ENCODE measurements at regions not wholly inside any gene's neighbourhood (a gene's known extent, or its start where the extent isn't known, plus 50 kb on each side); places are given as distances from the start of the nearest gene placed in this dataset.
"Not testable (repeated sequence)": the region's sequence is repeated elsewhere in the genome, so short reads cannot be mapped to it uniquely, and the experiment has no call there.

DNA sequence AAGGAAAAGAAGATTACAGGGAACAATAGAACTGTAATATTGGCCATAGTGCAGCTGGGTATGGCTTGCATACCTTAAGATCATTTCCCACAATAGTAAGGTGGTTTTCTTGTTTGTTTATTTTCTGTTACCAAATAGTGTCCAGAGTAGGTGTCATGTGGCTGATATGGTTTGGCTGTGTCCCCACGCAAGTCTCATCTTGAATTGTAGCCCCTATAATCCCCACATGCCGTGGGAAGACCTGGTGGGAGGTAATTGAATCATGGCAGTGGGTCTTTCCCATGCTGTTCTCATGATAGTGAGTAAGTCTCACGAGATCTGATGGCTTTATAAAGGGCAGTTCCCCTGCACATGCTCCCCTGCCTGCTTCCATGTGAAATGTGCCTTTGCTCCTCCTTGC, 190.1 kb downstream of the ICOS start:
- Histone ChIP-seq H3K36me3 (ENCODE audit: insufficient read depth) (no peaks in the 10 kb centered on the region), H3K27ac (ENCODE audit: low read depth) (no peak overlapping the region), H3K4me1 (ENCODE audit: insufficient read depth) (no peaks in the 10 kb centered on the region), H3K4me3 (ENCODE audit: low read depth, low read length) (no peak overlapping the region)
- 88% methylated on average over 3 of the region's 3 CpGs for WGBS
- no peak for DNase-seq (ENCODE audit: extremely low spot score)

DNA sequence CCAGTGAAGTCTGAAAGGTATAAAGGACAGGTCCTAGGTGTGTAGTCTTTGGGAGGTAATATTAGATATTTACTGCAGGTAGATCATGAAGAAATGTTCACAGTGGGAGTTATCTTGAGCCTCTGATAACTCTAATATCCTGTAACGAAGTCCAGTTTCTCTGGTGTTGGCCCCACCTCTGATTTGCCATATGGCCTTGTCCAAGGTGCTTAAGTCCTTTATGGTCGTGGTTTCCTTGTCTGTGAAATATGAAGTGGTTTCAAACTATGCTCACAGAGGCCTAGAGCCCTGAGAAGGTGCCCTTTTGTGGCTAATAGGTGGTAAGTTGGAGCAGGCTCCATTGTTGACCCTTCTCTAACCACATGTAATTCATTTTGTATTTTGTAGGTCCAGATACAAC, 190.7 kb downstream of the ICOS start:
- no peak for DNase-seq (ENCODE audit: extremely low spot score)
- 54% methylated on average over 2 of the region's 2 CpGs for WGBS
- H3K4me3 ChIP-seq (ENCODE audit: low read depth, low read length): no peak overlapping the region
- no peaks in the 10 kb centered on the region for H3K36me3 ChIP-seq (ENCODE audit: insufficient read depth)
- H3K4me1 ChIP-seq (ENCODE audit: insufficient read depth): no peaks in the 10 kb centered on the region
- H3K27ac ChIP-seq (ENCODE audit: low read depth): no peak overlapping the region

DNA sequence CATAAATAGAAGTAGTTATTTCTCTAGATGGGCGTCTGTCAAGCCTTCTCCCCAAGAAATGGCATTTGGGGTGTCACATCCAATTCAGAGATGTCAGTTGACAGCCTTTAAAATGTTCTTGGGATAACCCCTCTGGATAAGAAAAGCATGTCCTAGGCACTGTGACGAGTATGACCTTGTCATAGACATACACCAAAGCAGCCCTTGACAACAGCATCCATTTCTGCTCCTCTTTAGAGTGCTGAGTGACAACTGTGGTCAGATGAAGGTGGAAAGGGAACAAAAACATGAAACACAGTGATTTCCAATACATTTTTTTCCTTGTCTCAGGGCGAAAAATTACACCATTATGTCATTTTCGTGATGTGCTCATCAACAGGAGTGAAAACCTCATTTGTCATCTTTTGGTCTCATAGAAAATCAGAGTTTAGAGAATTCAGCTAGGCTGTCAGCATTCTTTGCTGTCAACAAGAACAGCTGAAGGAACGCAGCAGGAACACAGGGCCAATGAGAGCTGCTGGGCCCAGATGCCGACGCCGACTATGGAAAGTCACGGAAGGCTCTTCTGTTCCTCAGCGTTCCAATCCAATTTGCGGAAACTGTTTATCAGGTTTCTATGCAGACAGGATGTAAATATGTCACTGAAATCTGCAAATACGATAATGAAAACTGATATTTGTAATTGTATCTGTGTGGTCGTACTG, 193.2 kb downstream of the ICOS start:
- no peak for DNase-seq (ENCODE audit: extremely low spot score)
- Histone ChIP-seq H3K36me3 (ENCODE audit: insufficient read depth) (no peaks in the 10 kb centered on the region), H3K27ac (ENCODE audit: low read depth) (no peak overlapping the region), H3K4me3 (ENCODE audit: low read depth, low read length) (no peak overlapping the region), H3K4me1 (ENCODE audit: insufficient read depth) (no peaks in the 10 kb centered on the region)
- WGBS: 76% methylated on average over 13 of the region's 13 CpGs

DNA sequence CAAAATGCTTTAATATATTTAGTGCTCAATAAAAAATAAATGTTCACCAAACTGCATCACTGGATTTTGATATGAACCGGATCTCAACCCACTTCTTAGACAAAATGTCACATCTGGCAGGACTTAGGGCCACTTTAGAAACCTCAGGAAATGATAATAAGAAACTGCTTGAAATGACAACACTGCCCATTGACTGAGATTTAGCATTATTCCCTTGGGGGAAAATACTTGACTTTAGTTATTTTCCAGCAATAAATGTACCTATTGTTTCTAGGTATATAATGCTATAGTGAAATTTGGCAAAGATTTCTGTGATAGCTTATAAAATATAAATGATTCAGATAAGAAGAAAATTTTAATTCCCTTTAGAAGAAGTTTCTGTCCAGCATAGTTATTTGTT, 195.1 kb downstream of the ICOS start:
- Histone ChIP-seq H3K27ac (ENCODE audit: low read depth) (no peak overlapping the region), H3K4me3 (ENCODE audit: low read depth, low read length) (no peak overlapping the region), H3K4me1 (ENCODE audit: insufficient read depth) (no peaks in the 10 kb centered on the region), H3K36me3 (ENCODE audit: insufficient read depth) (no peaks in the 10 kb centered on the region)
- no peak for DNase-seq (ENCODE audit: extremely low spot score)
- WGBS: 71% methylated on average over 1 of the region's 1 CpG

DNA sequence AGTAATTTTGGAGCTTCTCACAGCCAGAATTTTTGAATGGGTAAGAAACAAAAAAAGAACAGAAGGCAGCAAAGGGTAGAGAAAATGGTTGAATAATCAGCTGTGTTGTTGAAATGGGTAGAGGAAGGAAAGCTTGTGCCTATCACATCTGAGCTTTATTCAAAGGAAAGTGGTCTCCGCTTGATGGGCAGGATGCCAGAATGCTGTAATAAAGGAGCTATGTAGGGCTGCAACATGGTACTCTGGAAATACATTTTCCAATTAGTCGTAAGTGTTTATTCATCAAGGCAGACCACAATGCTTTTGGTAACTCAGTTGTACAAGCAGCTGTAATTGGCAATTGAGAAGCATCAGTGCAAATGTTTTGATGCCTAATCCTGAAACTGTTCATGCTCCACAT, 196.9 kb downstream of the ICOS start:
- H3K27ac ChIP-seq (ENCODE audit: low read depth): no peak overlapping the region
- WGBS: 86% methylated on average over 2 of the region's 2 CpGs
- no peaks in the 10 kb centered on the region for H3K4me1 ChIP-seq (ENCODE audit: insufficient read depth)
- H3K36me3 ChIP-seq (ENCODE audit: insufficient read depth): no peaks in the 10 kb centered on the region
- DNase-seq (ENCODE audit: extremely low spot score): no peak
- H3K4me3 ChIP-seq (ENCODE audit: low read depth, low read length): no peak overlapping the region

DNA sequence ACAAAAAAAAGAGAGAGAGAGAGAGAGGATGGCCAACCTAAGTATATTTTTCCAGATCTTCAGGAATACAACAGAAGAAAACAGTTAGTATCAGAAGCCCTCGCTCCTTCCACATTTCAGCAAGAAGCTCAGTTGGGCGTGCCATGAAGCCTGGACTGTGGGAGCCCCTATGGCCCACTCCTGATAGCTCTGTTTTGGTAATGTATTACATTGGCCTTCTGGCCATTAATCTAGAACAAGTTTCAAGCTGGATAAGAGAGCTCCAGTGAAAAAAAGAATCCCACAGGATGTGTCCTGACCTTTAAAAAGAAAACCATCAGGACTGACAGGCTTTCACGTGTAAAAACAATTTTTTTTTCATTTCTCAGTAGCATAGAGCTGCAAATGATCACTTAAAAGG, 197.9 kb downstream of the ICOS start:
- no peak for DNase-seq (ENCODE audit: extremely low spot score)
- Histone ChIP-seq H3K36me3 (ENCODE audit: insufficient read depth) (no peaks in the 10 kb centered on the region), H3K27ac (ENCODE audit: low read depth) (no peak overlapping the region), H3K4me1 (ENCODE audit: insufficient read depth) (no peaks in the 10 kb centered on the region), H3K4me3 (ENCODE audit: low read depth, low read length) (no peak overlapping the region)
- 81% methylated on average over 3 of the region's 3 CpGs for WGBS

DNA sequence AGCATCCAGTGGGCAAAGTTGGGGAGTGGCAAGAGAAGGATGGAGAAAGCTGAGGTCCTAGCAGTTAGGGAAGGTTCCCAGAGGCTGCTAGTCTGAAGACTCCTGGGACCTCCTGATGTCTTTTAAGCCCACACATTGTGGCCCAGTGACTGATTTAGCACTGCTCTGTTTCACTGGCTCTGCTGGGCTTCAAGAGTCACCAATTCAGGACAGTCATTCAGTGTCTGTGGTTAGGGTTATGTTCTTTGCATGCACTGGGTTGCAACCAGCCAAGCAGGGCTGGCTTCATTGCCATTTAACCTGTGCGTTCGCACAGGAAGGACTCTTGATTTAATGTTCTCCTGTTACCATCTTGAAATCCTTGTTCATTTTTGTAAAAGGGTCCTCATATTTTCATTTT, 199.2 kb downstream of the ICOS start:
- no peak overlapping the region for H3K4me3 ChIP-seq (ENCODE audit: low read depth, low read length)
- 95% methylated on average over 2 of the region's 2 CpGs for WGBS
- no peaks in the 10 kb centered on the region for H3K4me1 ChIP-seq (ENCODE audit: insufficient read depth)
- H3K27ac ChIP-seq (ENCODE audit: low read depth): no peak overlapping the region
- DNase-seq (ENCODE audit: extremely low spot score): no peak
- H3K36me3 ChIP-seq (ENCODE audit: insufficient read depth): no peaks in the 10 kb centered on the region

DNA sequence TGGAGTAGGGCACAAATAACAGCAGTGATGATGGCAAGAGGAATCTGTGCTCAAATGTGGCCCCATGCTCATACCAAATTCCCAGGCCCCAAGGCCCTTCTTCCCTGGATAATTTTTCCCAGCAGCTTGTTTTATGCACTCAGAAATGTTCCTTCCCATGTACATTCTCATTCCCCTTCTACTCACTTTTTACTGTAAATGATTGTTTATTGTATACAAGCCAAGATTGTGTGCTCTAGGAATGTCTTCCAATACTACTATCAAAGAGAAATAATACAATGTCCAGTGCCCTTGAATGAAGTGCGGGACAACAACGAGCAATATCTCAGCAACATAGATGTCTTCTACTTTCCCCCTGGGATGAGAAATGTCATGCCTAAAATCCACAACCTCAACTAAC, 201.6 kb downstream of the ICOS start:
- Histone ChIP-seq H3K4me1 (ENCODE audit: insufficient read depth) (no peaks in the 10 kb centered on the region), H3K4me3 (ENCODE audit: low read depth, low read length) (no peak overlapping the region), H3K36me3 (ENCODE audit: insufficient read depth) (no peaks in the 10 kb centered on the region), H3K27ac (ENCODE audit: low read depth) (no peak overlapping the region)
- 86% methylated on average over 2 of the region's 2 CpGs for WGBS
- DNase-seq (ENCODE audit: extremely low spot score): no peak

DNA sequence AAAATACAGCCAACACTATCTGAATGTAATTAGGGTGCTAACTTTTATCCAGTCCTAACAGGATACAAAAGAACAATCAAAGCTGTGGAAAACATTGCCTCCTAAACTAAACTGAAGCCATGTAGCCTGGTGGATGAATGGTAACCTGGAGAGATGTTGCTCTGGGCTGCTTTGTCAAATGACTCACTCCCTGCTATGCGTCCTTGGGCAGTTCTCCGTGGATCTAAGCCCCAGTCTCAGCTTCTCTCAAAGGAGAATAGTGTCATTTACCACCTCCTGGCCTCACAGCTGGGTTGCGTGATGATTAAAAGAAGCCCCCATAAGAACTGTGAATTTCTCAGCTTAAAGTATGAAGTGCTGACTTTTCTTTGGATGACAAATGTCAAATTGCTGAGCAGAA, 203.7 kb downstream of the ICOS start:
- Histone ChIP-seq H3K4me1 (ENCODE audit: insufficient read depth) (no peaks in the 10 kb centered on the region), H3K27ac (ENCODE audit: low read depth) (no peak overlapping the region), H3K4me3 (ENCODE audit: low read depth, low read length) (no peak overlapping the region), H3K36me3 (ENCODE audit: insufficient read depth) (no peaks in the 10 kb centered on the region)
- 79% methylated on average over 3 of the region's 3 CpGs for WGBS
- DNase-seq (ENCODE audit: extremely low spot score): no peak

DNA sequence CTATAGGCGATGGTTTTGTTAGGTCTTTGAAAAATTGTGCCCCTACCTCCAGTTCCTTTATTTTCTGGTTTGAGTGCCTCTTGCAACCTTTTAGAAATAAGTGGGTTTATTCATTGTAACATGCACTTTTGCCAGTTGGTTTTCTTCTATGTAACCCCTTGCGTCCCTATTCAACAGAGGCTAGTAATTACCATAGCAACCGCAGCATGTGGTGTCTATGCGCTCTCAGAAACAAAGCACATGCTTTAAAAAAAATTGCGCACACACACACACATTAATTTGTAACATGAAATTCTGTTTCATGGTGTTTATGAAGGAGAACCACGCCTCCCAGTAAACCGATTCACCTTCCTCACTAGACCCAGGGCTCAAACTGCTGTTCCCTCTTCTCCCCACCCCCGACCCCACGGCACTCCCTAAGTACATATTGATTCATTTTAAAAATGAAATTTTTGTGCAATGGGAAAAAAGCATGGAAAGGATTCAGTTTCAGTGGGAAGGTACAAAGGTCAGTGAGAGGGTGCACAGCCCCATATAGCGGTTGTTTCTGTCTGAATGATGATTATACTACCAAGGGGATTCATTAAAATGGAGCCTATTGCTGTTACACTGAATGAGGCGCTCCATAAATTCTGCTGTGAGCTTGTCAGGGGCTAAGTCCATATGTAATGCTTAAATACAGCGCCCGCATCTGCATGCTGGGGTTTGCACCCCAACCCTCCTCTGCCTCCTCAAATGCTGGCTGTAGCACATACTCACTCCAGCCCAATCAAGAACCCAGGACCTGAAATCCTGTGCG, 206.9 kb downstream of the ICOS start:
- H3K27ac ChIP-seq (ENCODE audit: low read depth): no peak overlapping the region
- no peaks in the 10 kb centered on the region for H3K36me3 ChIP-seq (ENCODE audit: insufficient read depth)
- 87% methylated on average over 14 of the region's 14 CpGs for WGBS
- no peaks in the 10 kb centered on the region for H3K4me1 ChIP-seq (ENCODE audit: insufficient read depth)
- no peak for DNase-seq (ENCODE audit: extremely low spot score)
- H3K4me3 ChIP-seq (ENCODE audit: low read depth, low read length): no peak overlapping the region

DNA sequence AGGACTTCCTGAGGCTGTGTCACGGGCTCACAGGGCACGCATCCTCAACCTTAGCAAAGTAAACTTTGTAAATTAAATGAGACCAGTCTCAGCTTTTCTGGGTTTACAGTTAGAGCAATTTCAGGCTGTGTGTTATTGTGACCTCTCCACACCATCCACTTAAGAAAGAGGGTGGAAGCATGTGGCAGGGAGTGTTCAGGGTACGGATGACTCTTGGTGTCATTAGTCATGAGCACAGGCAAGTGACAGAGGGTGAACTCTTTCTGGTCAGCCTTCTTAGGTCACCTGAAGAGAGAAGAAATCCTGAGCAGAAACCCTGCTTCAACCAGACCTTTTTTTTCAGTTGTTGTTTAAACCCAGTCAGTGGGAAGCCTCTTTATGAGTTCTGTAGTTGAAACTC, 207.9 kb downstream of the ICOS start:
- Histone ChIP-seq H3K4me1 (ENCODE audit: insufficient read depth) (no peaks in the 10 kb centered on the region), H3K4me3 (ENCODE audit: low read depth, low read length) (no peak overlapping the region), H3K27ac (ENCODE audit: low read depth) (no peak overlapping the region), H3K36me3 (ENCODE audit: insufficient read depth) (no peaks in the 10 kb centered on the region)
- WGBS: 97% methylated on average over 3 of the region's 3 CpGs
- DNase-seq (ENCODE audit: extremely low spot score): no peak

DNA sequence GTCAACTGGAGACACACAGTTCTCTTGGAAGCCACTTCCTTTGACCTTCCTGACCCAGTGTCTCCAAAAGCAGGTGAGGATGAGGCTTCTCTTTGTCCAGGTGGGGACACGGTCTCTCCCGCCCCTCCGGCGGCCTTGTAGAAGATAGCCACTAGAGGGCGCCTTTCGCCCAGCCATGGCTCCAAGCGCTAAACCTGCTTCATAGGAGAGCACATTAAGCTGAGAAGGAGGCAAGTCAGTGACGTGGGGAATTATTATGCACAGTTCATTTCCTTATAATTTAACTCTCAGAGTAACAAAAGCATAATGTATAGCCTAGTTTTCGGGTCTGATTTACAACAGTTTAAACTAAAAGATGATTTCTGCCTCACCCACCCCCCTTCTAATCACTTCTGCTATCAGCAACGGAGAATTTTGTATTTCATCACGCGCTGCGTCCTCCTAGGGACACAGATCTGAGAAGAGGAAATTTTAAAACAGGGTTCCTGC, 208.7 kb downstream of the ICOS start:
- Histone ChIP-seq H3K36me3 (ENCODE audit: insufficient read depth) (no peaks in the 10 kb centered on the region), H3K27ac (ENCODE audit: low read depth) (no peak overlapping the region), H3K4me1 (ENCODE audit: insufficient read depth) (no peaks in the 10 kb centered on the region), H3K4me3 (ENCODE audit: low read depth, low read length) (peak overlapping the region; percentile 33)
- 5% methylated on average over 13 of the region's 13 CpGs for WGBS
- DNase-seq (ENCODE audit: extremely low spot score): peak; percentile 65

DNA sequence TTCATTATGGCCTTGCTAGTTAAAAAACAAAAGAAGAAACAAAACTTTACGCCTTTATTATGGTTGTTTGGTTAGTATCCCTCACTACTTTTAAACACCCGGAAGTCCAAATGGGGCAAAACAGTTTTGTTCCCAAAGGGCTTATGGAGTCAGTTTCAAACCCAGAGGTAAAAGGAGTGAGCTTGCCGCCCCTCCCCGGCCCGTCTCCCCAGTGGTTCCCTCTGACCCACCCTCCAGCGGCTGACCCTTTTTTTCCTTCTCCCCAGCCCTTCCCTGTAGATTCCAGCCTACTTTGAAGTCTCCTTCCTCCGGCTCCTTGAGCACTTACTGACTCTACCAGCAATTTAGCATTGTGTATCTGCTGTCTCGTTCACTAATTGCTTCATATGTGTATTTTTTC, 209.2 kb downstream of the ICOS start:
- Histone ChIP-seq H3K4me1 (ENCODE audit: insufficient read depth) (no peaks in the 10 kb centered on the region), H3K27ac (ENCODE audit: low read depth) (no peak overlapping the region), H3K4me3 (ENCODE audit: low read depth, low read length) (peak overlapping the region; percentile 33), H3K36me3 (ENCODE audit: insufficient read depth) (no peaks in the 10 kb centered on the region)
- 12% methylated on average over 8 of the region's 8 CpGs for WGBS
- no peak for DNase-seq (ENCODE audit: extremely low spot score)

DNA sequence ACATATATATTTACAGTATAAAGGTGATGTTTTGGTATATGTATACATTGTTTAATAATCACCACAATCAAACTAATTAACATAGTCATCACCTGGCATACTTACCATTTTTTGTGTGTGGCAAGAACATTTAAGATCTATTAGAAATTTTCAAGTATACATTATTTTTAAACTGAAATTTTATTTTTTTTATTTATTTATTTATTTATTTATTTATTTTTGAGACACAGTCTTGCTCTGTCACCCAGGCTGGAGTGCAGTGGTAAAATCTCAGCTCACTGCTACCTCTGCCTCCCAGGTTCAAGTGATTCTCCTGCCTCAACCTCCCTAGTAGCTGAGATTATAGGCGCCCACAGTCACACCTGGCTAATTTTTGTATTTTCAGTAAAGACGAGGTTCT, 210.5 kb downstream of the ICOS start:
- H3K27ac ChIP-seq (ENCODE audit: low read depth); H3K4me1 ChIP-seq (ENCODE audit: insufficient read depth); DNase-seq (ENCODE audit: extremely low spot score); H3K4me3 ChIP-seq (ENCODE audit: low read depth, low read length); H3K36me3 ChIP-seq (ENCODE audit: insufficient read depth): not testable (repeated sequence)
- over 99% methylated on average over 2 of the region's 2 CpGs for WGBS
